HCEC 1CT (cell line): ENCODE measurements at regions not wholly inside any gene's neighbourhood (a gene's known extent, or its start where the extent isn't known, plus 50 kb on each side); places are given as distances from the start of the nearest gene placed in this dataset.
"Not testable (repeated sequence)": the region's sequence is repeated elsewhere in the genome, so short reads cannot be mapped to it uniquely, and the experiment has no call there.

ENCODE experiments used
- DNase-seq: peaks from one replicate; pipeline ENCODE4 v3.0.0-alpha.2; 2017

GRCh38 chr15:67945951-67946700 is 106.3 kb upstream of the RNU6-1 start:
- no peak for DNase-seq

GRCh38 chr15:67946701-67947100 is 106.9 kb upstream of the RNU6-1 start:
- no peak for DNase-seq

GRCh38 chr15:67947254-67948039 is 106.7 kb upstream of the PIAS1 start:
- no peak for DNase-seq

GRCh38 chr15:67948215-67948614 is 105.9 kb upstream of the PIAS1 start:
- DNase-seq: no peak

DNA sequence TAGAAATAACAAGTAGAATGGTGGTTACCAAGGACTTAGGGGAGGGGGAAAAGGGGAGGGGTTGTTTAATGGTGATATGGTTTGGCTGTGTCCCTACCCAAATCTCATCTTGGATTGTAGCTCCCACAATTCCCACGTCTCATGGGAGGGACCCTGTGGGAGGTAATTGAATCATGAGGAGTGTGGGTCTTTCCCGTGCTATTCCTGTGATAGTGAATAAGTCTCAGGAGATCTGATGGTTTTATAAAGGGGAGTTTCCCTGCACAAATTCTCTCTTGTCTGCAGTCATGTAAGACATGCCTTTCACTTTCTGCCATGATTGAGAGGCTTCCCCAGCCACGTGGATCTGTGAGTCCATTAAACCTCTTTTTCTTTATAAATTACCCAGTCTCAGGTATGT is 102.9 kb upstream of the PIAS1 start:
- not testable (repeated sequence) for DNase-seq

- DNase-seq: no peak
These were observed 100.8 kb upstream of the PIAS1 start for GRCh38 chr15:67953299-67953698.

DNA sequence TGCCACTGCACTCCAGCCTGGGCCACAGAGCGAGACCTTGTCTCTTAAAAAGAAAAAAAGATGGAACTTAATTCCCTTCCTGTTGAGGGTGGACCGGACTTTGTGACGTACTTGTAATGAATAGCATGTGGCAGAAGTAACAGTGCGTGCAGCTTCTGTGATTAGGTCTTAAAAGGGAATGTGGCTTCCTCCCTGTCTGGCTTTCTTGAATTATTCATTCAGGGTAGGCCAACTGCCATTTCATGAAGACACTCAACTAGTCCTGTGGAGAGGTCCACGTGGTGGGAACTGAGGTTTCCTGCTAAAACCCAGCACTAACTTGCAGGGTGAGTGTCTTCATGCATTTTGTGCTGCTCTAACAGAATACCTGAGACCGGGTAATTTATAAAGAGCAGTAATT is 98.9 kb upstream of the PIAS1 start:
- DNase-seq: no peak

DNA sequence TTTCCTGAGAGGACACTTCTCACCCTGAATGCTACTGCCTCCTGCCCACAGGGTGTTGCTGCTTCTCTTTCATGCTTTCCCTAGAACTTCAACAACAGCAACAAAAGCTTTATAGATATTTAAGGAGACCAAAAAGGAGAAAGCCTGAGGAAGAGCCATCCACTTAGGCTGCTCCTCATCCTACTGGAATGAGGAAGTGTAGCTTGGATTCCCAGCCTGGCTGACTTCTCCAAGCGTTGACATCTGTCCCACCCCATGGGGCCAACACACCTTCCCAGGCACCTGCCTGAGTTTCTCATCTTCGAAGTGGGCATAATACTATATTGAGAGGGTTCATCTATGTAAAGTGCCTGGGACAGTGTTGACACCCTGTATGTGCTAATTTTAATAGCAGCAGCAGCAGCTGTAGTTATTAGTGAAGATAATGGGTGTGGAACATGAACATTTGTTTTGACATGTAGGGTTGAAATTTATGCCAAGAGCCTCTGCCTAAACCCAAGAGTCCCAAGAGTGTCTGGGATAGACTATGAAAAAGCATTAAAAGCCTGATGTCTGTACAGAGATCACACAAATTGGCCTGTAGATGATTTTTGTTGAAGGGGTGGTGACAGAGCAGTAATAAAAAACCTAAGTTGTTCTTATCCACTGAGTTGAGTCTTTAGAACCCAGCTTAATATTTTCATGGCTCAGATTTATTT is 96.5 kb upstream of the PIAS1 start:
- no peak for DNase-seq

- DNase-seq: peak; percentile 15
These were observed 86.2 kb upstream of the PIAS1 start for GRCh38 chr15:67967871-67968431.

GRCh38 chr15:67968564-67968963 is 85.6 kb upstream of the PIAS1 start:
- DNase-seq: no peak

GRCh38 chr15:67968966-67969365 is 85.1 kb upstream of the PIAS1 start:
- no peak for DNase-seq

- no peak for DNase-seq
These were observed 84.2 kb upstream of the PIAS1 start for GRCh38 chr15:67969892-67970291.

- no peak for DNase-seq
These were observed 81.7 kb upstream of the PIAS1 start for GRCh38 chr15:67972377-67972776.

- DNase-seq: no peak
These were observed 80.3 kb upstream of the PIAS1 start for GRCh38 chr15:67973846-67974245.

- no peak for DNase-seq
These were observed 77.5 kb upstream of the PIAS1 start for GRCh38 chr15:67976506-67977073.

GRCh38 chr15:67977414-67978089 is 76.6 kb upstream of the PIAS1 start:
- no peak for DNase-seq

GRCh38 chr15:67979281-67979680 is 74.8 kb upstream of the PIAS1 start:
- no peak for DNase-seq

DNA sequence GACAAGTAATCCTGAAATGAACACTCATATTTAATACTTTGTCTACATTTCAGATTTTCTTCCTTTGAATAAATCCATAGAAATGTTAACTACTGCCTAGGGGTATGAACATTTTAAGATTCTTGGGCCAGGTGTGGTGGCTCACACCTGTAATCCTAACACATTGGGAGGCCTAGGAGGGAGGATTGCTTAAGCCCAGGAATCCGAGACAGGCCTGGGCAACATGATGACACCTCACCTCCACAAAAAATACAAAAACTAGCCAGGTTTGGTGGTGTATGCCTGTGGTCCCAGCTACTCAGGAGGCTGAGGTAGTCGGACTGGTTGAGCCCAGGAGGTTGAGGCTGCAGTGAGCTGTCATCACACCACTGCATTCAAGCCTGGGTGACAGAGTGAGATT is 73.9 kb upstream of the PIAS1 start:
- DNase-seq: no peak

DNA sequence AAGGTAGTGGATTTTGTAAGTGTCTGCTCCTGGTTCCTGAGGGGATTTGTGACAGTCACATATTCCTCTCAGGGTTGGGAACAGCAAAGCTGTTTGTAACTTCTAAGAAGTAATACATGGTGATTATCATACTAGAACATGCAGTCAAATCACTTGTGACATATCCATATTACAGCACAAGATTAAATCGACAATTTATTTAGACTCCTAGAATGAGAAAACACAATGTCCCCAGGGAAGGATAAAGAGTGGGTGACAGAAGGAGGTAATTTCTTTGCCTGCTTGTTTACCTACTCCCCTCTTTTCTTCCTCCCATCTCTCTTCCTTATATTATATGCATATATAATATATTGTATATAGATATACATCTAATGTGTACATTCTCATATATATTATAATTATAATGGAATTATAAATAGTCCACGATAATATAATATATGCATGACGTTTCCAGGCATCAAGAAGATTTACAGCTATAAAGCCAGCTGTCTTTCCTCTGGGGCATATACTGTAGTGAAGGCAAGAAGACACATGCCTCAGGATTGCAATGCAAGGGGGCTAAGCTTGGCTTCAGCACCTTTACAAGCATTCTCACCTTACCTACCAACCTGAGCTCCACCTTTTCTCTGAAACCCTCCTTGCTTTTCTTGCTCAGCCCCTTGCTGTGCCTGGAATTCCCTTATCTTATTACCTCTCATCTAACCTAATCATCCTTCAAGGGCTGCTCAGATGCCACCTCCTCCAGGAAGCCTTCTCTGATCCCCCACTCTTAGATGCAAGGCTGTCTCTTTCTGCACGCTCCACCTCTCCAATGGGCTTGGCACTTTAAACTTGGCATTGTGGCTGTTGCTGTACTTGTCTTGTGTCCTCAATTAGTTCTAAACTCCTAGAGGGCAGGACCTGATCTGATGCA is 73.1 kb upstream of the PIAS1 start:
- no peak for DNase-seq

DNA sequence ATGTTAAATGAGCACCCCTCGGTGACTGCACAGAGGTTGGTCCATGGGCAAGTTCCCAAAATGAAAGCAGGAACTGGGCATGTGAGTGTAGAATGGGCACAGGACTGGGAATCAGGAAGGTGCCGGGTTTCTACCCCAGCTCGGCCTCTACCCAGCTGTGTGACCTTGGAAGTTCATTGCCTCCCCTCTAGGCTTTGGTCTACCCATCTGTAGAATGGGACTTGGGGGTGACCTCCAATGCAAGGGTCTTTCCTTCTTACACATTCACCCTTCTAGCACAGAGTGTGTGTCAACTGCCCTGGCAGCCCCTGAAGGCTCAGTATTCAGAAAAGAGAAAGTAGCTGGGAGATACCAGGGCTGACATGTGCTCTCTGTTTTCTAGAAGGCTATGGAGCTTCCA is 72.3 kb upstream of the PIAS1 start:
- DNase-seq: no peak

DNA sequence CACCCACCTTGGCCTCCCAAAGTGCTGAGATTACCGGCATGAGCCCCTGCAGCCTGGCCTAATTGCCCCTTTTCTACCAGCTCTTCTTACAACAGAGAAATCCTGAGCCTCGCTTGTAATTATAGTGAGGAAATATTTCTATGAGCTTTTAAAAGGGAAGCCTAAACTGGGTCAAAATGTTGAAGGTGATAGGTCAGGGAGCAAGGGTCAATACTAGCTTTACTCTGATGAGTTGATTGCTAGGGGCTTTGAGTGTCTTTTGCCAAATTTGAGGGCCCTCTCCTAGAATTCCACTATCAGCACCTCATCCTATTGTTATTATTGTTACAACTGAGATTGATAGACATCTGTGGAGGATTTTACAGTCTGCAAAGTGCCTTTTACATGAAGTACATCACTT is 62.4 kb upstream of the PIAS1 start:
- no peak for DNase-seq
